ENCODE measurements at regions not wholly inside any gene's neighbourhood (a gene's known extent, or its start where the extent isn't known, plus 50 kb on each side); places are given as distances from the start of the nearest gene placed in this dataset.

GRCh38 chr4:137194670-137195069 lies 337.6 kb downstream of the PCDH18 start:
- H3K27ac Mint-ChIP-seq: no peak overlapping the region
- no peak for DNase-seq
- CTCF ChIA-PET: no interaction called here
- H3K36me3 Mint-ChIP-seq (ENCODE audit: low read depth): no peaks in the 10 kb centered on the region
- H3K27me3 Mint-ChIP-seq: no peaks in the 10 kb centered on the region
- H3K4me1 Mint-ChIP-seq: no peaks in the 10 kb centered on the region
- POLR2A ChIA-PET: no interaction called here
- no peak overlapping the region for H3K4me3 Mint-ChIP-seq
- H3K9me3 Mint-ChIP-seq: peaks cover 4% of the 10 kb centered on the region

DNA sequence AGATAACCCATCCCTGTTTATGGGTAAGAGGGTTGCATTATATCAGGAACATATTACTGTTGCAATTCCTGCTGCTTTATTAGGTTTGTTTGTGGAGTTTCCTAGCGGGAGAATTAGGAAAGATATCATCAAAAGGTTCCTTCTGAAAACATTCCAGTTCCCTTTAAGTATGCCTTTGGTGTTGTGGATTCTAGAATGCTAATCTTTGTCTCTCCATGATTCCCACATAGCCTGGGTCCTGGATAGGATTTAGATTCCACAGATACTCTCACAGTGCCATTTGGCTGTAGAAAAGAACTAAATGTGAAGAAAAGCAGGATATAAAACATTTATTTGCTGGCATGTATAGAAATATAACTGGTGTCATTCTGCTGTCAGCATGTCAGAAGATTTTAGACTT lies 338.7 kb downstream of the PCDH18 start:
- Mint-ChIP-seq H3K4me1 (no peaks in the 10 kb centered on the region), H3K27me3 (no peaks in the 10 kb centered on the region), H3K27ac (no peak overlapping the region), H3K9me3 (peaks cover 5% of the 10 kb centered on the region), H3K36me3 (ENCODE audit: low read depth) (no peaks in the 10 kb centered on the region), H3K4me3 (no peak overlapping the region)
- ChIA-PET CTCF (no interaction called here), POLR2A (no interaction called here)
- no peak for DNase-seq

DNA sequence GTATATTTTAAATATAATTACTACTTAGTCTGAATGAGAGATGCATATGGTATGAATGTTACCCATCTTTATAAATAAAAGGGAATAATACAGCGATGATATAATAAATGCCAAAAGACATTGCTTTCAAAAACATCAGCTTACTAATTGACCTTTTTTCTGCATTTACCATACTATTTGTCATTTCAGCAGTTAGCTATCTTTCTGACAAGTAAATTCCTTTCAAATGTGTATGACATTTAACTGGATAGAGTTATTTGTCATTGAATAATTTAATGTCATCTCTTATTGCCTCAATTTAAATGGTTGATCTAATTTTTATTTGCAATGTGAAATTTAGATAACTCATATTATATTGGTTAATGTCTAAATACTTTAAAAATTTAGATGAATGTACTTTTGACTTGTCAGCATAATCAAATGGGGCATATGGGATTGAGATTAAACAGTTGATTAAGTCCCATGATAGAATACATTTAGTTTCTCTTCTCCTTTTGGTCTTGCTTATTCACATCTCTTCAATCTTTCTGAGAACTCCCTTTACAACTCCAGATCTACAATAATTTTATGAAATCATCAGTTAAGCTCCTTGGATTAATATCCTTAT lies 350.9 kb downstream of the PCDH18 start:
- POLR2A ChIA-PET: no interaction called here
- CTCF ChIA-PET: no interaction called here
- H3K4me1 Mint-ChIP-seq: no peaks in the 10 kb centered on the region
- H3K27ac Mint-ChIP-seq: no peak overlapping the region
- no peaks in the 10 kb centered on the region for H3K36me3 Mint-ChIP-seq (ENCODE audit: low read depth)
- H3K4me3 Mint-ChIP-seq: no peak overlapping the region
- DNase-seq: no peak
- H3K9me3 Mint-ChIP-seq: no peaks in the 10 kb centered on the region
- no peaks in the 10 kb centered on the region for H3K27me3 Mint-ChIP-seq

DNA sequence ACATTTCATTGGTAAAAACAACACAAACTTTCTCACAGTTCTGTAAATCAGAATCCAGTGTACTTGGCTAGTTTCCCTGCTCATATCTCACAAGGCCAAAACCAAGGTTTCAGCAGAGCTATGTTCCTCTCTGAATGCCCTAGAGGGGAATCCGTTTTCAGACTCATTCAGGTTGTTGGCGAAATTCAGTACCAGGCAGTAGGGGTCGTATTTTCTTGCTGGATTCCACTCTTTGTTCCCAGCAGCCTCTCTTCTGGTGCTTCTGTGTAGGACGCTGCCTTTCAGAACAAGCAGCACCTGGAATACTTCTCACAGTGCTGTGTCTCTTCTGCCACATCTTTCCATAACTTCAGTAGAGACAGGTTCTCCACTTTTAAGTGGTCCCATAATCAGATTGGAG lies 351.9 kb downstream of the PCDH18 start:
- POLR2A ChIA-PET: no interaction called here
- no peak for DNase-seq

DNA sequence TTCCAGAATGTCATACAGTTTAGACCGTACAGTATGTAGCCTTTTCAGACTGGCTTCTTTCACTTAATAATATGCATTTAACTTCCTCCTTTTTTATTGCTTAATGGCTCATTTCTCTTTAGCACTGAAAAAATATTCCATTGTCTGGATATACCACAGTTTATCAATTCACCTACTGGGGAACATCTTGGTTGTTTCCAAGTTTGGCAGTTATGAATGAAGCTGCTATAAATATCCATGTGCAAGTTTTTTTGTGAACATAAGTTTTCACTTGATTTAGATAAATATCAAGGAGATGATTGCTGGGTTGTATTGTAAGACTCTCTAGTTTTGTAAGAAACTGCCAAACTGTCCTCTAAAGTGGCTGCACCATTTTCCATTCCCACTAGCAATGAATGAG lies 375.5 kb downstream of the PCDH18 start:
- CTCF ChIA-PET: no interaction called here
- H3K9me3 Mint-ChIP-seq: no peaks in the 10 kb centered on the region
- H3K4me1 Mint-ChIP-seq: no peaks in the 10 kb centered on the region
- DNase-seq: no peak
- H3K27me3 Mint-ChIP-seq: no peaks in the 10 kb centered on the region
- POLR2A ChIA-PET: no interaction called here
- H3K36me3 Mint-ChIP-seq (ENCODE audit: low read depth): no peaks in the 10 kb centered on the region
- no peak overlapping the region for H3K4me3 Mint-ChIP-seq
- no peak overlapping the region for H3K27ac Mint-ChIP-seq

More for the DNA sequence above, 351.9 kb downstream of the PCDH18 start:
- H3K36me3 Mint-ChIP-seq (ENCODE audit: low read depth): no peaks in the 10 kb centered on the region
- H3K9me3 Mint-ChIP-seq: no peaks in the 10 kb centered on the region
- H3K4me3 Mint-ChIP-seq: no peak overlapping the region
- no peaks in the 10 kb centered on the region for H3K27me3 Mint-ChIP-seq
- CTCF ChIA-PET: no interaction called here
- H3K27ac Mint-ChIP-seq: no peak overlapping the region
- H3K4me1 Mint-ChIP-seq: no peaks in the 10 kb centered on the region

DNA sequence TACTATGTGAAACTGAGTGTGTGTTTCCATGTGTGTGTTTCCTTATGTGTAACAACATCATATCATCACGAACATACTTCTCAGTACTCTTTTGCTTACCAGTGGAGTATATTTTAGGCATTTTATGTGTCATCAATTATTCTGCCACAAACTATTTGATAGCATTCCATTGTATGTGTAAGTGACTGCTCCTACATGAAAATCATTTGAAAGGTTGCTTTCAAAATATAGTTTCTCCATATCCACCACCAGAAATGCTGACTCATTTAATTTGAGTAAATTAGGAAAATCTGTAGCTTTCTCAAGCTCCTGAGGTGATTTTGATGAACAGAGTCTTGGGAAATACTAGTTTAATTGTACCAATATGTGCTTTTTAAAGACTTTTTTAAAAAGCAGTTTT lies 376.2 kb downstream of the PCDH18 start:
- no peak for DNase-seq
- Mint-ChIP-seq H3K36me3 (ENCODE audit: low read depth) (no peaks in the 10 kb centered on the region), H3K9me3 (no peaks in the 10 kb centered on the region), H3K27me3 (no peaks in the 10 kb centered on the region), H3K4me1 (no peaks in the 10 kb centered on the region), H3K4me3 (no peak overlapping the region), H3K27ac (no peak overlapping the region)
- ChIA-PET POLR2A (no interaction called here), CTCF (no interaction called here)

GRCh38 chr4:137131201-137131600 lies 401.1 kb downstream of the PCDH18 start:
- H3K36me3 Mint-ChIP-seq (ENCODE audit: low read depth): no peaks in the 10 kb centered on the region
- ChIA-PET POLR2A (no interaction called here), CTCF (no interaction called here)
- H3K4me3 Mint-ChIP-seq: no peak overlapping the region
- no peaks in the 10 kb centered on the region for H3K4me1 Mint-ChIP-seq
- H3K27ac Mint-ChIP-seq: no peak overlapping the region
- no peaks in the 10 kb centered on the region for H3K9me3 Mint-ChIP-seq
- no peaks in the 10 kb centered on the region for H3K27me3 Mint-ChIP-seq
- DNase-seq: no peak

- ChIA-PET CTCF (no interaction called here), POLR2A (no interaction called here)
- H3K4me3 Mint-ChIP-seq: no peak overlapping the region
Measured at GRCh38 chr4:137129845-137130244, 402.4 kb downstream of the PCDH18 start.

GRCh38 chr4:137129441-137129840 lies 402.9 kb downstream of the PCDH18 start:
- Mint-ChIP-seq H3K9me3 (no peaks in the 10 kb centered on the region), H3K27ac (no peak overlapping the region), H3K36me3 (ENCODE audit: low read depth) (no peaks in the 10 kb centered on the region), H3K27me3 (no peaks in the 10 kb centered on the region), H3K4me3 (no peak overlapping the region), H3K4me1 (no peaks in the 10 kb centered on the region)
- ChIA-PET CTCF (no interaction called here), POLR2A (no interaction called here)
- no peak for DNase-seq

More at GRCh38 chr4:137129845-137130244, 402.4 kb downstream of the PCDH18 start:
- H3K9me3 Mint-ChIP-seq: no peaks in the 10 kb centered on the region
- H3K27me3 Mint-ChIP-seq: no peaks in the 10 kb centered on the region
- no peaks in the 10 kb centered on the region for H3K36me3 Mint-ChIP-seq (ENCODE audit: low read depth)
- no peak for DNase-seq
- no peak overlapping the region for H3K27ac Mint-ChIP-seq
- H3K4me1 Mint-ChIP-seq: no peaks in the 10 kb centered on the region

- no peak for DNase-seq
- H3K27me3 Mint-ChIP-seq: no peaks in the 10 kb centered on the region
- no peaks in the 10 kb centered on the region for H3K9me3 Mint-ChIP-seq
- no peaks in the 10 kb centered on the region for H3K36me3 Mint-ChIP-seq (ENCODE audit: low read depth)
- H3K4me1 Mint-ChIP-seq: no peaks in the 10 kb centered on the region
- H3K27ac Mint-ChIP-seq: no peak overlapping the region
- H3K4me3 Mint-ChIP-seq: no peak overlapping the region
- POLR2A ChIA-PET: no interaction called here
- CTCF ChIA-PET: no interaction called here
Measured at GRCh38 chr4:137125011-137125410, 407.3 kb downstream of the PCDH18 start.

GRCh38 chr4:137124278-137124932 lies 407.9 kb downstream of the PCDH18 start:
- DNase-seq: no peak
- no peaks in the 10 kb centered on the region for H3K9me3 Mint-ChIP-seq
- H3K4me3 Mint-ChIP-seq: no peak overlapping the region
- H3K27me3 Mint-ChIP-seq: no peaks in the 10 kb centered on the region
- CTCF ChIA-PET: no interaction called here
- H3K27ac Mint-ChIP-seq: no peak overlapping the region
- no peaks in the 10 kb centered on the region for H3K36me3 Mint-ChIP-seq (ENCODE audit: low read depth)
- no peaks in the 10 kb centered on the region for H3K4me1 Mint-ChIP-seq
- POLR2A ChIA-PET: no interaction called here

DNA sequence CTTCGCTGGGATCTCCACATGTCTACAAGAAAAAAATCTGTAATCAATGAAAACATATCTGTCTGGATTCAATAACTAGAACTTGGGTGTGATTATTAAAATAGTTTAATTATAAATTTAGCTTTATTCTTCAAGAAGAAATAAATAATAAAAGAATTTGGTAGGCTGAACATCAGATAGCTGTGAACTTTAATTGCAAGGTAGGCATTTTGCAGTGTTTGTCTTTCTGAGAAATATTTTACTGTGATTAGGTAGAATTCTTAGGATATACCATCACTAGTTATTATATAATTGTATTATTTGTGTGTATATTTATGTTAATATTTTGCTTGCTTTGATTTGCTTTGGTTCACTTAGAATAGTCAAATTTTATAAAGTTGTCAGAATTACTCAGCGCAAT lies 409.4 kb downstream of the PCDH18 start:
- no peak overlapping the region for H3K4me3 Mint-ChIP-seq
- H3K27me3 Mint-ChIP-seq: no peaks in the 10 kb centered on the region
- POLR2A ChIA-PET: no interaction called here
- DNase-seq: no peak
- no peaks in the 10 kb centered on the region for H3K36me3 Mint-ChIP-seq (ENCODE audit: low read depth)
- H3K27ac Mint-ChIP-seq: no peak overlapping the region
- no peaks in the 10 kb centered on the region for H3K9me3 Mint-ChIP-seq
- H3K4me1 Mint-ChIP-seq: no peaks in the 10 kb centered on the region
- CTCF ChIA-PET: no interaction called here

- CTCF ChIA-PET: no interaction called here
- H3K4me3 Mint-ChIP-seq: no peak overlapping the region
Measured at GRCh38 chr4:137116144-137116543, 416.1 kb downstream of the PCDH18 start.

DNA sequence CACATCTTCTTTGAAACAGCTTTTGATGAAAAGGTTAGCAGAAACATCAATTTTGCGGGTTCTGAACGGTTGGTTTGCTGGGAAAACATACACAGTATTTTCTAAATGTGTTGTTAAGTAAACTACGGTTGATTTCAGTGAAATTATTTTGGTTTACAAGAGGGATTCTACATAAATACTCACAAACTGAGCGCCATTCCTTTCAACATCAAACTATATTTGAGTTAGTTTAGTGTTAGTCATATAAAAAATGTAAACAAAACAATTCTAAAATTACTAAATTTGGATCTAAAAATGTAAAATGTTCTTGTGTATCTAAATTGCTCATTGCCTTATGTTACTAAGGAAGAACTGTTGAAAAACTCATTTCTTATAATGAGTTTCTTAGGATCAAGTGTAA lies 425.6 kb downstream of the PCDH18 start:
- no peaks in the 10 kb centered on the region for H3K36me3 Mint-ChIP-seq (ENCODE audit: low read depth)
- H3K4me1 Mint-ChIP-seq: no peaks in the 10 kb centered on the region
- no peaks in the 10 kb centered on the region for H3K27me3 Mint-ChIP-seq
- CTCF ChIA-PET: no interaction called here
- H3K4me3 Mint-ChIP-seq: no peak overlapping the region
- POLR2A ChIA-PET: no interaction called here
- no peak overlapping the region for H3K27ac Mint-ChIP-seq
- no peak for DNase-seq
- no peaks in the 10 kb centered on the region for H3K9me3 Mint-ChIP-seq

More at GRCh38 chr4:137116144-137116543, 416.1 kb downstream of the PCDH18 start:
- H3K4me1 Mint-ChIP-seq: no peaks in the 10 kb centered on the region
- peaks cover 2% of the 10 kb centered on the region for H3K9me3 Mint-ChIP-seq
- no peak for DNase-seq
- no peaks in the 10 kb centered on the region for H3K27me3 Mint-ChIP-seq
- POLR2A ChIA-PET: no interaction called here
- H3K27ac Mint-ChIP-seq: no peak overlapping the region
- no peaks in the 10 kb centered on the region for H3K36me3 Mint-ChIP-seq (ENCODE audit: low read depth)
